GF-D8 (cell line): ENCODE measurements at regions not wholly inside any gene's neighbourhood (a gene's known extent, or its start where the extent isn't known, plus 50 kb on each side); places are given as distances from the start of the nearest gene placed in this dataset.

Experiments used
- DNase-seq: peaks from one replicate; lab custom pipeline; 2025; lab: John Stamatoyannopoulos, UW

GRCh38 chr2:193966590-193966989, 1690.4 kb upstream of the SLC39A10 start:
- DNase-seq, result no peak

GRCh38 chr2:193965263-193965662, 1691.8 kb upstream of the SLC39A10 start:
- no peak for DNase-seq

- DNase-seq, result no peak
Measured at GRCh38 chr2:193963472-193964119, 1693.4 kb upstream of the SLC39A10 start.

- no peak for DNase-seq
Measured at GRCh38 chr2:193946806-193947205, 1710.2 kb upstream of the SLC39A10 start.

GRCh38 chr2:193943406-193943960, 1713.5 kb upstream of the SLC39A10 start:
- DNase-seq, result no peak

DNA sequence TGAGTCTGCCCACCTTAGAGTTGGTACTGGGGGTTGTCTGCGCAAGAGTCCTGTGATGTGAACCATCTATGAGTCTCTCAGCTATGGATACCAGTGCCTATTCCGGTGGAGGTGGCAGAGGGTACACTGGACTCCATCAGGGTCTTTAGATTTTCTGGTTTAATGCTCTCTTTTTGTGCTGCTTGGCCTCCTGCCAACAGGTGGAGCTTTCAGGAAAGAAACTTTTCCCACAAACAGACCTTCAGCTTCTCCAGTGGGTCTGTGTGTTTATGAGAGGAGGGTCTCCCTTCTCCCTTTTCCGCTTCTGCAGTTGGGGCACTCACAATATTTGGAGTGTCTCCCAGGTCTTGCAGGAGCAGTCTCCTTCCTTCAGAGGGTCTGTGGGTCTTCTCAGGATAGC, 1721.9 kb upstream of the SLC39A10 start:
- no peak for DNase-seq

DNA sequence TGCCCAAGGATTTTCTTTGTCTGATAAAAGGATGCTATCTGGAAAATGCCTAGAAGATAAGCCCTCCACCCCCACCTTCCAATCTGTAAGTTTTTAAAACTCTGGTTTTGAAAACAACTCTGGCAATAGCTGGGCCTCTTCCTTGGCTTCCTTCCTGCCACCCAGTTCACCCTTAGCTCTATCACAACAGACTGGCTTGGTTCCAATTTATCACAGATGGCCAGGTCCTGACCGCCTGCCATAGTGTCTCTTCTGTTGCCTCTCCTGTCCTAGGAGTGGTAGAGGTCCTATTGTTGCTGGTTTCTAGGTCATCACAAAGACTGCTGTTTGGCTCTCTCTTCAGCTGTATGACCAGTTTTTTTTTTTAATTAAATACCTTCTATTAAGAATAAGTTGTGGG, 1727.9 kb upstream of the SLC39A10 start:
- DNase-seq, result no peak

DNA sequence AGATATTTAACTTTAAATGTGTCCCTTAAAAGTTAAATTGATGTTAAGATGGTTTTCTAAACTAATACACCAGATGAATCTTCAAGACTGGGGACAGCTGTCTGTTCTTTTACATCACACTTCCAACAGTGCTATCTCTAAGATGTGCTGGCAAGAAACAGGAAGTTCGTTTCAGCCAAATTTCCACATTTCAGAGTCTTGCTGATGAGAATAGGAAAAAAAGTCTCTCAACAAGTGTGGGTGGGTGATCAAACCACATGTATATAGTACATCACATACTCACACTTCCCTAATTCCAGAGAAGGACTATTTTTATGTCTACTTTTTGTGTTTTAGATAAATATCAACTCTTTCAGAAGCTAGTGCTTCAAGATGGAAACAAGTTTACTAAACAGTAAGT, 1712.8 kb upstream of the TMEFF2 start:
- peak; percentile 45 for DNase-seq

DNA sequence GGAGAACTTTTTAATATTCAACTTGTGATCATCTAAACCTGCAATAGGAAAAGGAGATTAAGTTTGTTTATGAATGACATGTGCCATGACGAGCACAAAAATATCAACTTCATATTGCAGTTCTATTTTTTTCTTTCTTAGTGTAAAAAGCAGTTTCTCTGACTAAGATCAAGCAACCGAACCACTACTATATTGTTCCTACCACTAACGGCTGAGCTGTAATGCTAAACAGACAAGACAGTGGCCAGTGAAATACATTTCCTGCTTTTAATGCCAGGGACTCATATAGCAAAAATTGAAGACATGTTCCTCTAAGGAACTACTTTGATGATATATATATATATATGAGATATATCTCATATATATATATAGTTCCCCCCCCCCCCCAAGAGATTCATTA, 1705.6 kb upstream of the TMEFF2 start:
- DNase-seq, result no peak

- no peak for DNase-seq
Measured at GRCh38 chr2:193895226-193895625, 1700.5 kb upstream of the TMEFF2 start.

GRCh38 chr2:193894081-193894480, 1699.3 kb upstream of the TMEFF2 start:
- DNase-seq, result peak; percentile 1

DNA sequence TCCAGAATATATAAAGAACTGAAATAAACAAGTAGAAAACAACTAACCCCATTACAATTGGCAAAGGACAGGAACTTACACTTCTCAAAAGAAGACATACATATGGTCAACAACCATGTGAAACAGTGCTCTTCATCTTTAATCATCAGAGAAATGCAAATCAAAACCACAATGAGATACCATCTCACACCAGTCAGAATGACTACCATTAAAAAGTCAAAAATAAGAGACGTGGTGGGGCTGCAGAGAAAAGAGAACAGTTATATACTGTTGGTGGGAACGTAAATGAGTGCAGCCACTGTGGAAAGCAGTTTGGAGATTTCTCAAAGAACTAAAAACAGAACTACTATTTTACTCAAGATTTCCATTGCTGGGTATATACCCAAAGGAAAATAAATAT, 1696.3 kb upstream of the TMEFF2 start:
- no peak for DNase-seq

- no peak for DNase-seq
Measured at GRCh38 chr2:193885419-193885818, 1690.7 kb upstream of the TMEFF2 start.

DNA sequence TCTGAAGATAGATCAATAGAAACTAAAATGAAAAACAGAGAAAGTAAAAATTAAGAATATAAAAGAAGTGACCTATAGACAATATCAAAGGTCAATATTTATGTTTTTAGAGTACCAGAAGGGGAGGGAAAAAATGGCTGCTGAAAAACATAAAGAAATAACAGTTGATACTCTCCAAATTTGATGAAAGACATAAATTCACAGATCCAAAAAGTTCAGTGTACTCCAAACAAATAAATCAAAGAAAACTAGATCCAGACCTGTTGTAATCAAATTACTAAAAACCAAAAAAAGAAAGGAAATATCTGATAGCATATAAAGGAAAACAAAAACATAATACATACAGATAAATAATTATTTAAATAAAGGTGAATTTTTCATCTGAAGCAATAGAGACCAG, 1689.1 kb upstream of the TMEFF2 start:
- no peak for DNase-seq

- no peak for DNase-seq
Measured at GRCh38 chr2:193876980-193877379, 1682.2 kb upstream of the TMEFF2 start.

DNA sequence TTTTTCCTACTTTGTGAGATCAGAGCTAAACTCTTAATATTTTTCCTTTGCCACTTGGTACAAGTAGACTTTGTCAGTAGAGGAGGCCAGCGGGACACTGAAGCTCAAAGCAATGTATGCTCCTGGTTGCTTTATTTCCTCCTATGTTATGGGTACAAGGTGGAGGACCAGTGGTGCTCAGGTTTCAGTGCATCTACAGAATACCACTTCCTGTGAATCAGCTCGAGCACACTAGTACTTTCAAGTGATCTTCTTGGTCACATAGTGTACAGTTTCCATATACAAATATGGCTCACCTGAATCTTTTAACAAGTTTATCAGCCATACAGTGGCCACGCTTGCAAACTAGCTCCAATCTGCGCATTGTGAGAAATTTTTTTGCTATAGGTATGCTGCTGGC, 1674.8 kb upstream of the TMEFF2 start:
- no peak for DNase-seq

DNA sequence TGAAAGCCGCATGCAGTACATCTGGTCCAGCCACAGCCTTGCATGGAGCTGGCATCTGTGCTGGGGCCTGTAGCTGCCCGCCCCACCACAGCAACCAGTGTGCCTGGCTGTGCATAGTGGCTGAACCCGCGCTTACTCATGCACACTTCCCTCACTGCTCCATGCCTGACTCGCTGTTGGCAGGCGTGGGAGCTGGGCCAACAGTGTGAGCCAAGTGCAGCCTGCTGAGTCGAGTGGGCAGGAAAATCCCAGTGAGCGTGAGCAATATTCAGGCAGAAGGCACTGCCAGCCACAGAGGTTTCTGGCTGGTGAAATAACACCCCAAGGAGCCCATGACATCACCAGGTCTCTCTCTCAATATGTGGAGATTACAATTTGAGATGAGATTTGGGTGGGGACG, 1674.1 kb upstream of the TMEFF2 start:
- no peak for DNase-seq

GRCh38 chr2:193868132-193868531, 1673.4 kb upstream of the TMEFF2 start:
- no peak for DNase-seq

- DNase-seq, result no peak
Measured at GRCh38 chr2:193867454-193867853, 1672.7 kb upstream of the TMEFF2 start.

DNA sequence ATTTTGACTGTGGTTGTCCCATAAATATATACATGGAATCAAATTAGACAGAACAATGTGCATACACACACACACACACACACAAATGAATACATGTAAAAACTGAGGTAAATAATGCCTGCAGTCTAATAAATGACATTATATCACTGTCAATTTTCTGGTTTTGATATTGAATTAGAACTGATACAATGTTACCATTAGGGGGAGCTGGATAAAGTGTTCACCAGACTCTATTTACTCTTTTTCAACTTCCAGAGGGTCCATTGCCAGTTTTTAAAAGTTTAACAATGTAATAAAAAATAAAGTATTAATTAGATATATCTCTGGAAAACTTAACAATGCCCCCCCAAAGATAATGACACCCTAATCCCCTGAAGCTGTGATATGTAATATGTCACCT, 1666.8 kb upstream of the TMEFF2 start:
- DNase-seq, result no peak

GRCh38 chr2:193847991-193848390, 1653.3 kb upstream of the TMEFF2 start:
- no peak for DNase-seq

- no peak for DNase-seq
Measured at GRCh38 chr2:193847130-193847529, 1652.4 kb upstream of the TMEFF2 start.

- no peak for DNase-seq
Measured at GRCh38 chr2:193845604-193846003, 1650.9 kb upstream of the TMEFF2 start.

- DNase-seq, result no peak
Measured at GRCh38 chr2:193843675-193844074, 1648.9 kb upstream of the TMEFF2 start.
